Astrocyte of the cerebellum (primary cell): ENCODE measurements at regions not wholly inside any gene's neighbourhood (a gene's known extent, or its start where the extent isn't known, plus 50 kb on each side); places are given as distances from the start of the nearest gene placed in this dataset.

Source experiments
- DNase-seq: peaks from one replicate; pipeline ENCODE4 v3.0.0-alpha.2; 2011; ENCODE audit warnings: low read depth
- H3K4me3 ChIP-seq: 2 replicates; pipeline ENCODE4 v1.5.1; 2011; ENCODE audit warnings: mild to moderate bottlenecking, low read depth, low read length, moderate library complexity
- CTCF ChIP-seq: IDR thresholded peaks from 2 replicates; pipeline ENCODE4 v1.5.1; 2012; ENCODE audit warnings: low read length, low read depth, moderate library complexity, mild to moderate bottlenecking; ENCODE audit errors: missing control alignments
- in situ Hi-C: cut with HindIII; loops from 2 replicates; pipeline ENCODE4 v1.10.0; 2017; ENCODE audit warnings: low sequenced_read_pairs

- in situ Hi-C loops = no loop called here
- TF ChIP-seq CTCF = no peak
- no peak overlapping the region for H3K4me3 ChIP-seq
- no peak for DNase-seq
These were observed 1321.5 kb upstream of the CELF4 start for GRCh38 chr18:38886861-38887670.

DNA sequence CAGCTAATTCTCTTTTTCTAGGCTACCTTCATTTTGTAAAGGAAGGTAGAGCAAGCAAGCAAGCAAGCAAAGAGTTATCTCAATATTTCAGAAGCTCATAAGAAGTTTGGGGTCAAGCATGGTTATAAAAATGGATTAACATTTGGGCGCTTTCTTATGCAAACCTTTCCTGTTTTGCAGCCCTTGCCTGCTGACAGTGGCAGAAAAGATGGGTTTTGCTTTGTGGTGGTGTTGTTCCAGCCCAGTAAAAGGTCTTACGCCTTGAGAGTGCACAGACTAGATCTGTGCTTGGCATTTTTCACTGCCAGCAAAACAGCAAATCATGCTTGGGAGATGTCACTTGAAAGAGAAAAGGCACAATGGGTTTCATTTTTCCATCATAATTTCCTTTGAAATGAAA, 1320.6 kb upstream of the CELF4 start:
- H3K4me3 ChIP-seq = no peak overlapping the region
- DNase-seq = no peak
- in situ Hi-C loops = no loop called here
- TF ChIP-seq CTCF = no peak

DNA sequence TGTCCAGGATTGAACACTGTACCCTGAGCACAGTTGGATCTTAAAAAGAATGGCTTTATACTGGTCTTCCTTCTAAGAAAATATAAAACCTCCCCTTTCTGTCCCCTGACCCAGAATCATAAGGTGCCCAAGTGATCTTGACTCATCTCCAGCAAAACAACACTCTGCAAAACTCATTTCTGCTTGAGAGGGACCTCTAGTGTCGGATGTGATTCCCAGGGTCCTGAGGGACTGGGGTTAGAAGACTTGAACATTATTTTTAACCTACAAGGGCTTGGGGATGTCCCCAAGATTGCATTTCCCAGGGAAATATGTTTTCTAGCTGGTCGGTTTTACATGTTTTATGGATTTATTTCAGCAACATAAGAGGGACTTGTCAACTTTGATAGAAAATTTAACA, 1318.5 kb upstream of the CELF4 start:
- no peak overlapping the region for H3K4me3 ChIP-seq
- in situ Hi-C loops = no loop called here
- no peak for TF ChIP-seq CTCF
- no peak for DNase-seq

DNA sequence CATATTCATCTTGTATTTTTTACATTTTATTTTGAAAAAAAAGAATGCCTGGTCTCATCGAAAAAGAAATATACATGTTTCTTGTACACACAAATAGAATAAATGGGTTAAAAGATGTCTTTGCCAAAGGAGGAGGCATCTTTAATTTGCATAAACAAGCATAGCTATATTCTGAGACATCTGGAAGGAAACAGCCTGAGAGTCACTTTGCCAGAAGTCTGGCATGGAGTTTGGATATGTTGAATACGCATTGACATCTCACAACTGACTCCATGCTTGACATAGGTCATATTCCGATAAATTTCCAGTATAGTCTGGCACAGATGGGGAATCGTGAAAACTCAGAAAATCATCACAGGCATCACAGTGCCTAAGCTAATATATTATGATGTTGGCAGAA, 1317.5 kb upstream of the CELF4 start:
- no peak for DNase-seq
- in situ Hi-C loops = no loop called here

GRCh38 chr18:38879871-38880270, 1314.3 kb upstream of the CELF4 start:
- H3K4me3 ChIP-seq = no peak overlapping the region
- in situ Hi-C loops = no loop called here
- no peak for TF ChIP-seq CTCF
- no peak for DNase-seq

More for the DNA sequence above, 1317.5 kb upstream of the CELF4 start:
- TF ChIP-seq CTCF = no peak
- H3K4me3 ChIP-seq = no peak overlapping the region

DNA sequence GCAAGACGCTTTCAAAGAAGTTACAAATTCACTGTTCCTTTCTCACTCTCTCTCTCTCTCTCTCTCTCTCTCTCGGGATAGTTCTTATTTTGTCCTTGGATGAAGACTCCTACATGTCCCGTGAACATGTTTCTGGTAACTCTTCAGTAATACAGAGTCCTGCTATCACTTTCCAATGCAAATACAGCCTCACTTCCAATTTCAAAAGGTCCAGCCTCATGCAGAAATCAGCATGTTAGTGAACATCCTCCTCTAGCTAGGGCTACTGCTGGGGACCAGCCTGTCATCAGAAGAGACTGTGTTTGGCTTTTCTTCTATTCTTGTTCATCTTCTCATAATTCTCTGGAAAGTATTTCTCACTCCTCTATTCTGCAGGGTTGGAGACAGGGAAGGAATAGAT, 1306.7 kb upstream of the CELF4 start:
- DNase-seq = no peak
- no peak overlapping the region for H3K4me3 ChIP-seq
- in situ Hi-C loops = no loop called here
- TF ChIP-seq CTCF = no peak

DNA sequence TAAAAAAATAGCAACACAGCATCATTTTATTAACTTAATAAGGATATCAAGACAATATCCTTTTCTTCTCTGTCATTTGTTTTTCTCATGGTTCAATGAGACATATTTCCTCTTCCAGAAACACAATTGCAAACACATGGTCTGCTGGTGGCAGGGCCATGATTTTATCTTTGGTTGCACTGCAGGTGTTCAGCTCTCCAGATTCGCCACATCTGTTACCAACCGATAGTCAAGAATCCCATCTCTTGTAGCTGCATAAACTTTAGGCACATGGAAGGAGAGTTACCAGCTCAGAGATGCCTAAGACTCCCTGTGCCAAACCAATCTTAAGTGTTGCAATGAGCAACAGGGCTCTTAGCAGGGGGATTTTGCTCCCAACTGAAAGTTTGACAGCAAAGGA, 1303.2 kb upstream of the CELF4 start:
- no peak for TF ChIP-seq CTCF
- in situ Hi-C loops = no loop called here

More for the DNA sequence above, 1303.2 kb upstream of the CELF4 start:
- no peak for DNase-seq
- no peak overlapping the region for H3K4me3 ChIP-seq
